ENCODE measurements at regions not wholly inside any gene's neighbourhood (a gene's known extent, or its start where the extent isn't known, plus 50 kb on each side); places are given as distances from the start of the nearest gene placed in this dataset.
A peak's percentile ranks its signal among the peaks of the same experiment; 100 is the strongest.

DNA sequence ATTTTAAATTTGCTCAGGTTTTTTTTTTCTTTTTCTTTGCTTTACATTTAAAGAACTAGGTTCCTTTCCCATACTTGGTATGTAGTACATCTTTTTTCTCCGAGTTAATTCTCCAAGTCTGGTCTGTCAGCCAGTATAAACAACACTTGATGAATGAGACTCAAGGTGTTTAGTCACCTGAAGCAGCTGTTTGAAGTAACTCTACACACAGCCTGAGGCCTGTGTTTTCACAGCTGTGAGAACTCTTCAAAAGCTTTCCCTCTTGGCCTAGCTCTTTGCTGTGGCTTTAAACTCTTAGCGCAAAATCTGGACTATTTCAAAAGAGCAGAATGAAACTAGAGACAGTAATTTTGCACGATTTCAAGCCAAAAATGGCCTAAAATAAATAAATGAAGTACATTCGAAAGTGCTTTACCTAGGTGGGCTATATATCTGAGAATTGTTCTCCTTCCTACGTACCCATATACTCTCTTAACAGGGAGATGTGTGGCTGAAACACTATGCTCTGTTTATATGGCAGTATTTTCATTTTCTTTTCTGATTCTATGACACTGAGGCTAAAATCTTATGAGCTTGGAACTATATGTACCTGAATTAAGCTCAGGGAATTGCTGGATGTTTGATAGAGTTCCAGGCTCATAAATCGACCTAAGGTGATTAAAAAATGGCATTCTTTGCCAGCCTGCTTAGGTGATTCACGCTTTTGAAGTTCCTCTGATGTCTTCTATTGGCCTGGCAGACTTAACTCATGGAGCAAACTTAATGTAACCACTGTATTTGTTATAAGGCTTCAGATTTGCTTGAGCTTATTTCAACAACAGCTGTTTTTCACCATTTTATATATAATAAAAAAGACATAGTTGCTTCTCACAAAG lies 1044.1 kb upstream of the ZEB2 start:
- TF ChIP-seq, protein P1, sequence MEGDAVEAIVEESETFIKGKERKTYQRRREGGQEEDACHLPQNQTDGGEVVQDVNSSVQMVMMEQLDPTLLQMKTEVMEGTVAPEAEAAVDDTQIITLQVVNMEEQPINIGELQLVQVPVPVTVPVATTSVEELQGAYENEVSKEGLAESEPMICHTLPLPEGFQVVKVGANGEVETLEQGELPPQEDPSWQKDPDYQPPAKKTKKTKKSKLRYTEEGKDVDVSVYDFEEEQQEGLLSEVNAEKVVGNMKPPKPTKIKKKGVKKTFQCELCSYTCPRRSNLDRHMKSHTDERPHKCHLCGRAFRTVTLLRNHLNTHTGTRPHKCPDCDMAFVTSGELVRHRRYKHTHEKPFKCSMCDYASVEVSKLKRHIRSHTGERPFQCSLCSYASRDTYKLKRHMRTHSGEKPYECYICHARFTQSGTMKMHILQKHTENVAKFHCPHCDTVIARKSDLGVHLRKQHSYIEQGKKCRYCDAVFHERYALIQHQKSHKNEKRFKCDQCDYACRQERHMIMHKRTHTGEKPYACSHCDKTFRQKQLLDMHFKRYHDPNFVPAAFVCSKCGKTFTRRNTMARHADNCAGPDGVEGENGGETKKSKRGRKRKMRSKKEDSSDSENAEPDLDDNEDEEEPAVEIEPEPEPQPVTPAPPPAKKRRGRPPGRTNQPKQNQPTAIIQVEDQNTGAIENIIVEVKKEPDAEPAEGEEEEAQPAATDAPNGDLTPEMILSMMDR (IDR thresholded peaks at IDR 0.05; ENCODE audit: unreplicated experiment): no peak
- ChIA-PET POLR2A (interaction anchor here (0.5 to 1.3 kb wide), 8 partner anchors 11 to 623 kb away, joined by 3 to 7 read pairs (median 4); no protein-coding TSS in a partner anchor), CTCF (interaction anchor here (1.3 to 1.6 kb wide), 2 partner anchors 11 to 189 kb away, joined by 4 to 5 read pairs; no protein-coding TSS in a partner anchor)
- no peaks in the 10 kb centered on the region for H3K9me3 Mint-ChIP-seq (ENCODE audit: unreplicated experiment)
- BruUV-seq (replicated peaks): no TSS peak
- no peaks in the 10 kb centered on the region for H3K27me3 Mint-ChIP-seq (ENCODE audit: insufficient read depth, unreplicated experiment)
- H3K4me1 Mint-ChIP-seq (ENCODE audit: insufficient read depth, unreplicated experiment): peaks cover 14% of the 10 kb centered on the region
- DNase-seq (ENCODE audit: unreplicated experiment): peak; percentile 56
- no peaks in the 10 kb centered on the region for H3K36me3 Mint-ChIP-seq (ENCODE audit: insufficient read depth, unreplicated experiment)
- H3K4me3 Mint-ChIP-seq (ENCODE audit: unreplicated experiment): peak overlapping the region; percentile 26
- H3K27ac Mint-ChIP-seq (ENCODE audit: low read depth, unreplicated experiment): peak overlapping the region; percentile 21
- intact Hi-C loops (cut with micrococcal nuclease): no loop called here

DNA sequence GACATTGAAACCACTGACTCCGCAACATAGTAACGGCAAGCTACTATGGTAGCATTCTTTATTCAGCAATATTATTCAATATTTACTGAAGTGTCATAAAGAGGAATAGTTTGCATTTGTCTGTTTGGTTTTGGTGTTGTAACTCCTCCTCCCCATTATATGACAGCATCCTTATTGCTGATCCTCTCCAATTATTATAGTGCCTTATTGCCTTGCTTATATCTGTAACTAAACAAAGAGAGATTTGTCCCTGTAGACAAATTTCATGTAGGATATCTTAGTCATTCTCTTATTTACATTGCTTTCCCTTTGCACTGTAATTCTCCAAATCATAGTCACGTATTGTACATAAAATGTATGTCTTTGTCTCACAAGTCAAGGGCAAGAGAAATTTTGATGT lies 1041.2 kb upstream of the ZEB2 start:
- CTCF ChIA-PET: no interaction called here
- H3K4me3 Mint-ChIP-seq (ENCODE audit: unreplicated experiment): no peak overlapping the region

DNA sequence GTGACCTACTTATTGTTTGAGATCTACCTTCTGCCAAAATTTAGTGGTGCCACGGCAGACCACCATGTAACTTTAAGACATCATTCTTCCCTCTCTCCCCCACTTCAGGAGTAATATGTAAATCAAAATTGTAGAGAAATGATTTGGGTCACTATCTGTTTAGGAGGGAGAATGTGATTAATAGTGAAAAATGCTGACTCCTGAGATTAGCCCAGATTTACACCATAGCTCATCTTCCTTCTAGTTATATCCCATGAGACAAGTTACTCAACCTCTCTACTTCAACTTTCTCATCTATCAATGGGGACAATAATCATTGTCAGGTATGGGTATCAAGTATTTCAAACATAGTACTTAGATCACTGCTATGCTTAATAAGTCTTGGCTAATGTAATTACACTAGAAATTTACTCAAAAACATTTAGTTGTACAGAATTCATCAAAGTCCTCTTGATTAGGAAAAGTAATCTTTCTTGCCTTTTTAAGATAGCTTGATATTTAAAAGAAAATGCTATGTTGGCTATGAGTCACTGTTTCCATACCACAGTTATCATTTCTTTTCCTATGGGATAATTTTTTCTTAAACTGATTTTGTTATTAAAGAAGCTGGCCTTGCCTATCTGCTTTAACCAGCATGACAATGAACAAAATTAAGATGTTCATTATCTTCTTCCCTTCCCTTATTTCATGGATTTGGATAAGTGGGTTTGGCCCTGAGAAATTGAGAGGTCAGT lies 1038.9 kb upstream of the ZEB2 start:
- peaks cover 8% of the 10 kb centered on the region for H3K4me1 Mint-ChIP-seq (ENCODE audit: insufficient read depth, unreplicated experiment)
- no peaks in the 10 kb centered on the region for H3K27me3 Mint-ChIP-seq (ENCODE audit: insufficient read depth, unreplicated experiment)
- DNase-seq (ENCODE audit: unreplicated experiment): no peak
- ChIA-PET POLR2A (no interaction called here), CTCF (interaction anchor here (1.2 to 1.4 kb wide), 3 partner anchors 12 to 25 kb away, joined by 3 to 6 read pairs (median 6); no protein-coding TSS in a partner anchor)
- TF ChIP-seq, protein P1 (IDR thresholded peaks at IDR 0.05; ENCODE audit: unreplicated experiment): no peak
- H3K27ac Mint-ChIP-seq (ENCODE audit: low read depth, unreplicated experiment): no peak overlapping the region
- no TSS peak for BruUV-seq (replicated peaks)
- no peaks in the 10 kb centered on the region for H3K9me3 Mint-ChIP-seq (ENCODE audit: unreplicated experiment)
- no peak overlapping the region for H3K4me3 Mint-ChIP-seq (ENCODE audit: unreplicated experiment)
- H3K36me3 Mint-ChIP-seq (ENCODE audit: insufficient read depth, unreplicated experiment): no peaks in the 10 kb centered on the region
- intact Hi-C loops (cut with micrococcal nuclease): no loop called here

More for the DNA sequence above, 1041.2 kb upstream of the ZEB2 start:
- no peaks in the 10 kb centered on the region for H3K27me3 Mint-ChIP-seq (ENCODE audit: insufficient read depth, unreplicated experiment)
- peaks cover 12% of the 10 kb centered on the region for H3K4me1 Mint-ChIP-seq (ENCODE audit: insufficient read depth, unreplicated experiment)
- no peak for DNase-seq (ENCODE audit: unreplicated experiment)
- H3K27ac Mint-ChIP-seq (ENCODE audit: low read depth, unreplicated experiment): no peak overlapping the region
- TF ChIP-seq, protein P1 (IDR thresholded peaks at IDR 0.05; ENCODE audit: unreplicated experiment): no peak
- no TSS peak for BruUV-seq (replicated peaks)
- POLR2A ChIA-PET: no interaction called here
- no peaks in the 10 kb centered on the region for H3K36me3 Mint-ChIP-seq (ENCODE audit: insufficient read depth, unreplicated experiment)
- intact Hi-C loops (cut with micrococcal nuclease): no loop called here
- no peaks in the 10 kb centered on the region for H3K9me3 Mint-ChIP-seq (ENCODE audit: unreplicated experiment)

DNA sequence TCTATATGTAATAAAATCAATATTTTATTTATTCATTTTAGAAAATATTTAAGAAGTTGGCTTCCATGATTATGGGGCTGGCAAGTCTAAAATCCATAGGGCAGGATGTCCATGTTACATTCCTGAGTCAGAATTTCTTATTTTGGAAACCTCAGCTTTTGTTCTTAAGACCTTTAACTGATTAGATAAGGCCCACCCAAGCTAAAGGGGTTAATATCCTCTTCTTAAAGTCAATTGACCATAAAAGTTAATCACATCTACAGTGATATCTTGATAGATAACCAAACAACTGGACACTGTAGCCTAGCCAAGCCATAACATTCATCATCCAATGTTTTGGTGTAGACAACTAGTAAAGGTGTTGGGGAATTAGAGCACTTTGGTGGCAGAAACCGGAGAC lies 1035.4 kb upstream of the ZEB2 start:
- Mint-ChIP-seq H3K4me3 (ENCODE audit: unreplicated experiment) (no peak overlapping the region), H3K9me3 (ENCODE audit: unreplicated experiment) (no peaks in the 10 kb centered on the region), H3K4me1 (ENCODE audit: insufficient read depth, unreplicated experiment) (no peaks in the 10 kb centered on the region), H3K27ac (ENCODE audit: low read depth, unreplicated experiment) (no peak overlapping the region), H3K27me3 (ENCODE audit: insufficient read depth, unreplicated experiment) (no peaks in the 10 kb centered on the region), H3K36me3 (ENCODE audit: insufficient read depth, unreplicated experiment) (no peaks in the 10 kb centered on the region)
- intact Hi-C loops (cut with micrococcal nuclease): no loop called here
- DNase-seq (ENCODE audit: unreplicated experiment): no peak
- TF ChIP-seq, protein P1 (IDR thresholded peaks at IDR 0.05; ENCODE audit: unreplicated experiment): no peak
- ChIA-PET CTCF (interaction anchor here (0.6 kb wide), 1 partner anchor 488 kb away, joined by 3 read pairs; no protein-coding TSS in a partner anchor), POLR2A (no interaction called here)
- no TSS peak for BruUV-seq (replicated peaks)

Measured in MCF 10A (cell line).